ENCODE measurements at regions not wholly inside any gene's neighbourhood (a gene's known extent, or its start where the extent isn't known, plus 50 kb on each side); places are given as distances from the start of the nearest gene placed in this dataset.

GRCh38 chr12:94704452-94705306, 54.3 kb upstream of the TMCC3 start:
- TF ChIP-seq CTCF (IDR thresholded peaks at IDR 0.05) (no peak), POLR2A (IDR thresholded peaks at IDR 0.05) (no peak)
